HT-29 (cell line): ENCODE measurements at regions not wholly inside any gene's neighbourhood (a gene's known extent, or its start where the extent isn't known, plus 50 kb on each side); places are given as distances from the start of the nearest gene placed in this dataset.
"Not testable (repeated sequence)": the region's sequence is repeated elsewhere in the genome, so short reads cannot be mapped to it uniquely, and the experiment has no call there.

ENCODE experiments used
- DNase-seq: peaks from one replicate; pipeline ENCODE4 v3.0.0-alpha.2; 2015; ENCODE audit warnings: low spot score

- DNase-seq = no peak
These were observed 474.6 kb downstream of the COL12A1 start for GRCh38 chr6:74731204-74731603.

DNA sequence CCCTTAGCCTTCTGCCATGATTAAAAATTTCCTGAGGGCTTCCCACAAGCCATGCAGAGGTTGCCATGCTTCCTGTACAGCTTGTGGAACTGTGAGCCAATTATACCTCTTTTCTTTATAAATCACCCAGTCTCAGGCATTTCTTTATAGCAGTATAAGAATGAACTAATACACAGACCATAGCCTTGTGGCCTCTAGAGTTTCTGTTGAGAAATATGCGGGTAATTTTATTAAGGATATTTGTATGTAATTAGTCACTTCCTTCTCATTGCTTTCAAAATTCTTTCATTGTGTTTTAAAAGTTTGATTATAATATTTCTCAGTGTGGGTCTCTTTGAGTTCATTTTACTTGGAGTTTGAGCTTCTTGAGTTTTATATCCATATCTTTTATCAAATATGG lies 484.9 kb downstream of the COL12A1 start:
- no peak for DNase-seq

DNA sequence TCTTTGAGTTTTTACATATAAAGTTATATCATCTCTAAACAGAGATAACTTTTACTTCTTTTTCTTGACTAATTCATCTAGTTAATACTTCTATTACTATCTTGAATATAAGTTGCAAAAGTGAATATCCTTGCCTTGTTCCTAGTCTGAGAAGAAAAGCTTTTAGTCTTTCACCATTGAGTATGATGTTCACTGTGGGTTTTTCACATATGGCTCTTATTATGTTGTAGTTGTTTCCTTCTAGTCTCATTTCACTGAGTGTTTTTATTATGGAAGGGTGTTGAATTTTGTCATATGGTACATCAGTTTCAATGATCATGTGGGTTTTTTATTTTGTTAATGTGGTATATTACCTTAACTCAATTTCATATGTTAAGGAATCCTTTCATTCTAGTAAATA lies 488.3 kb downstream of the COL12A1 start:
- no peak for DNase-seq

DNA sequence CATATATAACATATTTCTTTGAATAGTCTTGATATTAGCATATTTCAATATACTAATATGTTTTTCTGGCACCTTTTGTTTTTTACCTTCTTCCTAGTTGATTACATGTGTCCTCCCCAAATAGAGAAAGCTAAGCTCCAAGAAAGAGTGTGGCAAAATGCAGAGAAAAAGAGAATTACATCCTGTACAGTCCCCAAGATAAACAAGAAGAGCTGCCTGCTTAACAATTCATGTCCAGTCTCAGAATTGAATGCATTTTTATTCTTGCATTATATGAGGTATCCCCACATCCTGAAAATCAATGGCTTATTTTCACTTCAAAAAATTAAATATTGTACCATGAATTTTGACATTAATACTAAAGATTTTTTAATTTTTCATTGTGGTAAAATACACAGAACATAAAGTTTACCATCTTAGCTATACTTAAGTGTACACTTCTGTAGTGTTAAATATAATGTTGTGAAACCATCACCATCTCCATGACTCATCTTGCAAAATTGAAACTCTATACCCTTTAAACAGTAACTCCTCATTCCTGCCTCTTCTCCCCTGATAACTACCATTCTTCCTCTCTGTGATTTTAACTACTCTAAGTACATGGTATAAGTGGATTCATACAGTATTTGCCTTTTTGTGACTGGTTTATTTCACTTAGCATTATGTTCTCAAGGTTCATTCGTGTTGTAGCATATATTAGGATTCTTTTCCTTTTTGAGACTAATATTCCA lies 490.3 kb downstream of the COL12A1 start:
- no peak for DNase-seq

- DNase-seq = no peak
These were observed 491.9 kb downstream of the COL12A1 start for GRCh38 chr6:74713941-74714340.

DNA sequence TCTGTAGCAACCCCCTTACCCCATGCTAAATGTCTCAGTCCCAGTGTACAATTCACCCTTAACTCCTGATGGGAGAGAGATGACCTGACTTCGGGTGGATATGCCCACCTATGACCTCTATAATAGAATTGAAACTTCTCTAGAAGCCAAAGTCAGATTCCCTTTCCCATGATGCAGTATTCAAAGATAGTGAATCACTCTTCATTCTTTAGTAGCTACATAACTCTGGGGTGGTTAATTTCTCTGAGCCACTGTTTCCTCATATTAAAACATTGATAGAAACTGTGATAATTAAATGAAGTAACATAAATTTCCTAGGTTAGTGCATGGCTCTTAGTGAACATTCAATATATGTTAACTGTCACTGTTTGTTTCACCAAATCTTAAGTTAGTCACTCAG lies 500.4 kb downstream of the COL12A1 start:
- DNase-seq = no peak

DNA sequence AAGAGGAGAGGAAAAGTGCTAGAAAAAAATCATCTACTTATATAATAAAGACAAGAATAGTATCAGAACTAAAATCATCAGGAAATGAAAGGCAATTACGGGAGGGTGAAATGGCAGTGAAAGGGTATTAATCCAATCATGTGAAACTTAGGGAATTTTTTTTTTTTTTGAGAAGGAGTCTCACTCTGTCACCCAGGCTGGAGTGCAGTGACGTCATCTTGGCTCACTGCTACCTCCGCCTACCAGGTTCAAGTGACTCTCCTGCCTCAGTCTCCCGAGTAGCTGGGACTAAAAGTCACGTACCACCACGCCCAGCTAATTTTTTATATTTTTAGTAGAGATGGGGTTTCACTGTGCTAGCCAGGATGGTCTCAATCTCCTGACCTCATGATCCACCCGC lies 501.3 kb downstream of the COL12A1 start:
- not testable (repeated sequence) for DNase-seq

DNA sequence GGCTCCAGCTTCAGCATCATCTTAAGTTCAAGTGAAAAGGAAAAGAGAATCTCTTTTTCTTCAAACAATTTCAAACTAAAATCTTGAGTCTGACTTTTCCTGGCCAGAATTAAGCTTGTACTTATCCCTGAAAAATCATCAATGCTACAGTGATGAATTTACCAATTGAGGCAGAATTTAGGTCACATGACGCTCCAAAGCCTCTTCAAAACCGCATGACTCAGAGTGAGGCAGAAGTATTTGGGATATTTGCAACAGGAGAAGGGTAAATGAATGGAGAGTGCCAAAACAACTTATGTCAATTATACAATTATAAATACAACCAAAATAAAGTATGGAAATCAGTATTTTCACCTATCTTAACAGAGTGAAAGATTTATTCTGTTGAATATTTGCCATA lies 515.5 kb downstream of the COL12A1 start:
- DNase-seq = no peak

DNA sequence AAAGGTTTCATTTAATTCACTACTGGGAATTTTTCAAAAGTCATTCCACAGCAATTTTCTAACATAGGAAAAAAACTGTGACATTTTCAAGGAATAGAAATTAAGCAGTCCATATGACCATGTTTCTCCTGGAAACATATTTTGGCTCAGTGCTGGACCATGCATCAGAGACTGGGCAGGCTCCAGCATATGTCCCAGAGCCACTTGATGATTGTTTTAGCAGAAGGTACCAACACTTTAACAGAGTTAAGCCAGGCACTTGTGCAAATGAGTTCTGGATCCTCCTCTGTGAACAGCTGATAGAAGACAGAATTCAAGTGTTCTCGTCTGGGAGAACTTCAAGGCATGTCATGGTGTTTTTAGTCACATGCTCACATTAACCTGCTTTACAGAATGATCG lies 516.3 kb downstream of the COL12A1 start:
- no peak for DNase-seq

DNA sequence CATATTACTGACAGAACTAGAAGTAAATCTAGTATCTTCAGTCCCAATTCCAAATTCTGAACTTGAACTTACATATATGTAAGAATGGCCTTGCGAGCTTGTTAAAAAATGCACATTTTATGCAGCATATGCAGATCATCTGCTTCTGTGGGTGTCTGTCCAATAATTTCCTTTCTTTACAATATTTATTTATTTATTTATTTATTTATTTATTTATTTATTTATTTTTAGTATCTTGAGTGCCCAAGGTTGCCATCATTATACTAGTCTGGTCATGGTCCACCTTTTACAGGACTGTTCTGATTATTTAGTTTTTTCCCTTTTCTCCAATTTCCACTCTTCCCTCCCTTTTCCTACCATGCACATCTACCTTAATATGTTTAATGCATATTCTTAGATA lies 528.4 kb downstream of the COL12A1 start:
- no peak for DNase-seq

DNA sequence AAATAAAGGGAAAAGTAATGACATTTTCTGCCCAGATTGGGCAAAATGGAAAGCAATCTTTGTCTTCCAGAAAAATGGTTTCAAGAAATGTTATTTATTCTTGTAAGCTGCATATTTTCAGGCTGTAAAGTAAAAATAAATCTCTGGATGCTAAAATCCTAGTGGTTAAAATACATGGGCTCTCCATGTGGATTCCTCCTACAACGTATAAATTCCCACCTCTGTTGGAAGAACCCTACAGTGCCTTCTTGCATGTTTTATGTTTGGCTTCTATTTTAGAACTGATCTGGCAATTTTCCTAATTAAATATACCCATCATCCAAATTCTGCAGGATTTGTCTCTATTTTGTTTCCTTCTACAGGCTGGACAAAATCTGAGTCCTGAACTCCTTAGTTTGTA lies 528.9 kb downstream of the COL12A1 start:
- DNase-seq = no peak

GRCh38 chr6:74674377-74674776 lies 531.5 kb downstream of the COL12A1 start:
- DNase-seq = no peak

GRCh38 chr6:74671558-74672025 lies 534.3 kb downstream of the COL12A1 start:
- DNase-seq = no peak

DNA sequence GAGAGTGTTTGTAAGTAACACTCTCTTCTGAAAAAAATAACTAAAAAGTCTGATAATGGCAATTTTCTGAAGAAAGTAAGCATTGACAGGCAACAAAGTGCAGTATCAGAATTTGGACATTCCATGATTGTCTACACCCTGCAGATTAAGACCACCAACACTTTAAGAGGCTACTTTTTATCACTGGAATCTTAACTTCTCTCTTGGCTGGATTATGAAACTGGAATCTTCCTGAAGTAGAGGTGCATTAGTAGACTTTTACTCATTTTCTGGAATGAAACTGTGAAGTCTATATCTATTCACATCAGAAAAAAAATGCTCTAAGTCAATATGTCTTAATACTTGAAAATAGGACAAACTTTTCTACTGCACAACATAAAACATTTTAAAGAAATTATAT lies 547.5 kb downstream of the COL12A1 start:
- DNase-seq = no peak

GRCh38 chr6:74657931-74658330 lies 547.9 kb downstream of the COL12A1 start:
- DNase-seq = no peak

GRCh38 chr6:74657011-74657410 lies 548.8 kb downstream of the COL12A1 start:
- no peak for DNase-seq

DNA sequence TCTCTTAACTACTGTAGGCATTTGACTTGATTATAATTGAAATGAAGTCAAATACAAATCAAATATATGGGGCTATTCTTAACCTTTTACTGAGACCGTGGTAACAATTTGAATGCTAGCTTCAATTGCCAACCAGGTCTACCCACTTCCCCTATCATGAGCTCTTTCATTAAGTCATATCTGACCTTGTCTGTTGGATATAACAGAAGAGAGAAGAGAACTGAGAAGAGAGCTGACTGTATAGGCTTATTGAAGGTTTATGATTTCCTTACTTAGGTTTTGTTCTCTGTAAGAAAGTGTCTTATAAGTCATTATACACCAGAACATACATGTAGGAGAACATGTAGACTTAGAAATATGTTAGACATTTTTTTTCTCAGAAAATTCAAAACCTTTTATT lies 549.4 kb downstream of the COL12A1 start:
- no peak for DNase-seq

- no peak for DNase-seq
These were observed 551.6 kb downstream of the COL12A1 start for GRCh38 chr6:74654296-74654695.

DNA sequence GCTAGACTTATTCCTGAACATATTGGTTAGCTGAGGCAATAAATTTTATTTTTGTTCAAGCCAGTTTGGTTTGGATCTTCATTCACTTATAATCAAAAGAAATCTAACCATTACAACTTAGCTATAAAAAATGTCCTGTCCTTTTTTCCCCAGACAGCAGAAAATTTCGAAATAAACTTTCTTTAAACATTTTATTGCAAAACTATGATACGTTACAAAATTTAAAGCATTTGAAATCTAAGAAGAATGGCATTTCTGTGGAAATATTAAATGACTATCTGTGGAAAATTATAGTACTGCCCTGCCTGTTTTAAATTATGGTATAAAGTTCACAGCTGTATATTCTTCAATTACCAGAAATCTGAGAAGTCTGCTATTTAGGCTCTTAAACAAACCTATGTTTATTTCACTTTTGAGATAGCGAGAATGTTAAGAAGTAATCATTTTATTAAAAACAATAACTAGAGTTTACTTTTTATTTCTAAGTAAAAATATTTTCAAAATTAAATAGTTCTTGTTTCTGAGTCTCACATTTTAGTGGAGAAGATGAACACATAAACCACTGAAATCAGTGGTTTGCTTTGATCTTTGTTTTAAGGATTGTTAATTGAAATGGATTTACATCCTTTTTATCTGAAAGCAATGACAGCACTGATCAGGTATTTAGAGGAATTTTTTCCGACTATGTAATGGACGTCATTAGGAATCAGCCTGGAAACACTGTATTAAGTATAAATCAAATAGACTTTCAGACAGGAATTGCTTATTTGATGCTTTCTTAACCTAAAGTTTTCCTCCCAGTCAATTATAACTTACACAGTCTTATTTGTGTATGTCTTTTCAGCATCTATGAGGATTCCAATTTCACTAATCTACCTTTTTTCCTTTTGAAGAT lies 553.7 kb downstream of the COL12A1 start:
- DNase-seq = no peak

DNA sequence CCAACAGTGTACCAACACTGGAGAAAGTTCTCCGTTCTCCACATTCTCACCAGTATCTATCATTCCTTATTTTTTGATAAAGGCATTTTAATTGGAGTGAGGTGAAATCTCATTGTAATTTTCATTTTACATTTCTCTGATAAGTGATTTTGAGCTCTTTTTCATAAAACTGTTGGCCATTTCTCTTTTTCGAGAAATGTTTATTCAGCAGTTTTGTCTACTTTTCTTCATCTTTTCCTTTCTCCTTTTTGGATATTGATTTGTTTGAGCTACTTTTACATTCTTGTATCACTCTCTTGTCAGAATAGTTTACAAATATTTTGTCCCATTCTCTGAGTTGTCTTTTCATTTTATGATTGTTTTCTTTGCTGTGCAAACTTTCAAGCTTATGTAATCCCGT lies 555.2 kb downstream of the COL12A1 start:
- no peak for DNase-seq

GRCh38 chr6:74646461-74646860 lies 559.4 kb downstream of the COL12A1 start:
- DNase-seq = no peak

- DNase-seq = no peak
These were observed 560.6 kb downstream of the COL12A1 start for GRCh38 chr6:74645108-74645849.
